Glutamatergic neuron (in vitro differentiated cells): ENCODE measurements at regions not wholly inside any gene's neighbourhood (a gene's known extent, or its start where the extent isn't known, plus 50 kb on each side); places are given as distances from the start of the nearest gene placed in this dataset.
A peak's percentile ranks its signal among the peaks of the same experiment; 100 is the strongest.

Experiments used
- DNase-seq: peaks from one replicate; pipeline ENCODE4 v3.0.0; 2022
- H3K27ac Mint-ChIP-seq: one replicate; pipeline ENCODE4 v1.8.0; 2020; ENCODE audit warnings: mild to moderate bottlenecking, mixed read lengths, inconsistent platforms; ENCODE audit not compliant: unreplicated experiment
- H3K27me3 Mint-ChIP-seq: one replicate; pipeline ENCODE4 v1.8.0; 2020; ENCODE audit warnings: mild to moderate bottlenecking, moderate library complexity, mixed read lengths, inconsistent platforms; ENCODE audit not compliant: unreplicated experiment
- H3K36me3 Mint-ChIP-seq: one replicate; pipeline ENCODE4 v1.8.0; 2020; ENCODE audit warnings: mild to moderate bottlenecking, mixed read lengths, inconsistent platforms; ENCODE audit not compliant: unreplicated experiment
- H3K4me1 Mint-ChIP-seq: one replicate; pipeline ENCODE4 v1.8.0; 2020; ENCODE audit warnings: mild to moderate bottlenecking, low read depth, mixed read lengths, inconsistent platforms; ENCODE audit not compliant: unreplicated experiment
- H3K4me3 Mint-ChIP-seq: one replicate; pipeline ENCODE4 v1.8.0; 2020; ENCODE audit warnings: mild to moderate bottlenecking, mixed read lengths, inconsistent platforms; ENCODE audit not compliant: unreplicated experiment
- H3K9me3 Mint-ChIP-seq: one replicate; pipeline ENCODE4 v1.8.0; 2020; ENCODE audit warnings: mild to moderate bottlenecking, moderate library complexity, mixed read lengths, inconsistent platforms; ENCODE audit not compliant: unreplicated experiment
- CTCF ChIP-seq: fragments of 200-600 bp; sonication (generic); IDR thresholded peaks from one replicate; pipeline ENCODE4 v1.5.0; 2021; ENCODE audit not compliant: partially characterized antibody, unreplicated experiment

GRCh38 chr4:56286763-56287162, 100.5 kb downstream of the AASDH start:
- H3K27ac Mint-ChIP-seq = no peak overlapping the region
- TF ChIP-seq CTCF = no peak
- no peak for DNase-seq
- H3K9me3 Mint-ChIP-seq = peaks cover 11% of the 10 kb centered on the region
- no peak overlapping the region for H3K4me3 Mint-ChIP-seq
- H3K4me1 Mint-ChIP-seq = peaks cover 5% of the 10 kb centered on the region
- peaks cover 11% of the 10 kb centered on the region for H3K27me3 Mint-ChIP-seq
- H3K36me3 Mint-ChIP-seq = peaks cover 10% of the 10 kb centered on the region

DNA sequence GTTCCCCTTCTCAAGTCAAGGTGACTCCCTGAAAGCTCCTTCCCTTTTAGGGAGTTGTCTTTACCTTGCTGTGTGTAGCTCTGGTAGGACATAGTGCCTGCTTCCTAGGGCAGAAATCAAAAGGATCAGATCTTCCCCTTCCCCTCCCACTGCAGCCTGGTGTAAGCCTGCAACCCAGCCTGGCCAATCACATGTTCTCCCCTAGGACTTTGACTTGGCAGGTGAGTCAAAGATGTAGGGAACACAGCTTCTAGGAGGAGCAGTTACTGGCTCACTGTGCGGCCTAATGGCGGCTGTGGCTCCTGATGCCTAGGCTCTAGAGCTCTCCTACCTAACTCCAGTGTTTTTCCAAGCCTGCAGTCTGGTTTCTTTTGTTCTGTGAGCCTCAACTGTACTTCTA, 103.9 kb downstream of the AASDH start:
- H3K4me3 Mint-ChIP-seq = no peak overlapping the region
- H3K27ac Mint-ChIP-seq = peak overlapping the region; percentile 43
- H3K36me3 Mint-ChIP-seq = peaks cover 22% of the 10 kb centered on the region
- peaks cover 10% of the 10 kb centered on the region for H3K4me1 Mint-ChIP-seq
- H3K9me3 Mint-ChIP-seq = peaks cover 13% of the 10 kb centered on the region
- no peak for DNase-seq
- peaks cover 8% of the 10 kb centered on the region for H3K27me3 Mint-ChIP-seq
- no peak for TF ChIP-seq CTCF

DNA sequence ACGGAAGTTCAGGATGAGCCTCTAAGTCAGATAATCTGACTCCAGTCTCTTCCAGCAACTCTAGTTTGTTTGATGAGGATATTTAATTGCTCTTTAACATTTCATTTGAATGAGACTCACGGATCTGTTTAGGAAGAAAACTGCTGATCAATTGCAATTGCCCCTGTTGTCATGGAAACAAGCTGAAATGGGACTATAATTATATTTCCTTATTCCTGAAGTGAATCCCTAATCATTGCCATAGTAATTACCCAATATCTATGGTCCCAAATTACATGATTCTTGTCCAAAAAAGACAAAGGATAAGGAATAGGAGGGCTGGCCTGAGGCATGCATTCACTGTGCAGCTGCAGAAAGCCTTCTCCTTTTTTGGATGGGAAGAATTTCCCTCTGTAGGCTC, 105.3 kb downstream of the AASDH start:
- no peak for TF ChIP-seq CTCF
- Mint-ChIP-seq H3K4me1 (peaks cover 10% of the 10 kb centered on the region), H3K27ac (no peak overlapping the region), H3K4me3 (no peak overlapping the region), H3K27me3 (peaks cover 5% of the 10 kb centered on the region), H3K9me3 (peaks cover 10% of the 10 kb centered on the region), H3K36me3 (peaks cover 23% of the 10 kb centered on the region)
- no peak for DNase-seq

GRCh38 chr4:56276547-56276946, 110.7 kb downstream of the AASDH start:
- no peak overlapping the region for H3K4me3 Mint-ChIP-seq
- H3K36me3 Mint-ChIP-seq = peaks cover 18% of the 10 kb centered on the region
- no peak for TF ChIP-seq CTCF
- H3K27me3 Mint-ChIP-seq = no peaks in the 10 kb centered on the region
- peaks cover 8% of the 10 kb centered on the region for H3K9me3 Mint-ChIP-seq
- no peak for DNase-seq
- no peak overlapping the region for H3K27ac Mint-ChIP-seq
- H3K4me1 Mint-ChIP-seq = peaks cover 21% of the 10 kb centered on the region

DNA sequence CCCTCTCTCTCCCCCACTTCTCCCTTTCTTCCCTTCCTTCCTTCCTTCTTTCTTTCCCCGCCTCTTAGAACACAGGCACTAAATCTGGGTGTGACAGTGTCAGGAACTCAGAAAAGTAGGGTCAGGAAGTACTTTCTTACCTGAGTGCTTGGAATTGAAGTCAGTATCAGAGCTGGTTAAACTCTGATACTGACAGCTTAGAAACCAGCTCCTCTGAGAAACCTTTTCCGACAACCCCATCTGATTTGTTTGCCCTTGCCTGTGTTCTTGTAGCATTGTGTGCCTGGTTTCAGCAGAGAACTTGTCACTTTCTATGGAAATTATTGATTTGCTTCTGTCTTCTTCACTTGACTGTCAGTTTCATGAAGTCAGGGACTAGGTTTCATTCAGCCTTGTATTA, 113.9 kb downstream of the AASDH start:
- Mint-ChIP-seq H3K36me3 (peaks cover 17% of the 10 kb centered on the region), H3K4me3 (no peak overlapping the region), H3K27ac (no peak overlapping the region), H3K27me3 (peaks cover 2% of the 10 kb centered on the region), H3K4me1 (peaks cover 16% of the 10 kb centered on the region), H3K9me3 (peaks cover 7% of the 10 kb centered on the region)
- no peak for DNase-seq
- TF ChIP-seq CTCF = no peak
